ENCODE measurements at regions not wholly inside any gene's neighbourhood (a gene's known extent, or its start where the extent isn't known, plus 50 kb on each side); places are given as distances from the start of the nearest gene placed in this dataset.
"Not testable (repeated sequence)": the region's sequence is repeated elsewhere in the genome, so short reads cannot be mapped to it uniquely, and the experiment has no call there.

DNA sequence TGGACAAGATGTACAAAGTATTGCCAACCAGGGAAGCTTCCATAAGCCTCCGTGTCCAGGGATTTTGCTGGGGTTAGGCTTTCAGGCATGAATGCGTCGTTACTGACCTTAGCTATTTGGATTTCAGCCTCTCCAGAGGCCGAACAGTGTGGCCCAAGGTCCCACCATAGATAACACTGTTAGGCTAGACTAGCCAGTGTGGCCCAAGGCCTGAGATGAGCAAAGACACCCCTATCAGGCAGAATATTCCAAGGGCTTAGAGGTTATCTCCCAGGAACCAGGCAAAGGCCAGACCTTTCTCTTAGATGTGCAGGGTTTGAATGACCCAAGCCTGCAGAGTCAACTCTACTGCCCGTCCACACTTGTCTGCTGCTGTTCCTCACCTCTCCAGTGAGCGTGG, 131.7 kb upstream of the NDUFV2 start:
- no peak for FAIRE-seq

- no peak for FAIRE-seq
These were observed 130.4 kb upstream of the NDUFV2 start for GRCh38 chr18:8972116-8972515.

- FAIRE-seq, result no peak
These were observed 128.2 kb upstream of the NDUFV2 start for GRCh38 chr18:8974279-8974678.

GRCh38 chr18:8974696-8975095, 127.8 kb upstream of the NDUFV2 start:
- no peak for FAIRE-seq

DNA sequence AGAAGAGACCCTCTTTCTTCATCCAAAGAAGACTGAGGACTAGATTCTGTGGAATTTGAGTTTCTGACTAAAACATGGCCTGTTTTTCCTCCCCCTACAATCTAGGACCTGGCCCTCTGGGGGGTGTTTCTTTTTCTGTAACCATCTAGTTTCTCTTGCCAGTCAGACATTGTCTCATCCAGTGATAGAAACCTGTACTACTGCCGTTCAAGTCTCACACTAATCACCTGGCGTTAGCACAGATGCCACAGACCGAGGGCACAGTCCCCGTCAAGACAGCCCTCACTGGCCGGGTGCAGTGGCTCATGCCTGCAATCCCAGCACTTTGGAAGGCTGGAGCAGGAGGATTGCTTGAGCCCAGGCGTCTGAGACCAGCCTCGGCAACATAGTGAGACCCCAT, 126.9 kb upstream of the NDUFV2 start:
- FAIRE-seq, result no peak

- FAIRE-seq, result no peak
These were observed 125.9 kb upstream of the NDUFV2 start for GRCh38 chr18:8976606-8977005.

- FAIRE-seq, result no peak
These were observed 125.3 kb upstream of the NDUFV2 start for GRCh38 chr18:8977166-8977565.

DNA sequence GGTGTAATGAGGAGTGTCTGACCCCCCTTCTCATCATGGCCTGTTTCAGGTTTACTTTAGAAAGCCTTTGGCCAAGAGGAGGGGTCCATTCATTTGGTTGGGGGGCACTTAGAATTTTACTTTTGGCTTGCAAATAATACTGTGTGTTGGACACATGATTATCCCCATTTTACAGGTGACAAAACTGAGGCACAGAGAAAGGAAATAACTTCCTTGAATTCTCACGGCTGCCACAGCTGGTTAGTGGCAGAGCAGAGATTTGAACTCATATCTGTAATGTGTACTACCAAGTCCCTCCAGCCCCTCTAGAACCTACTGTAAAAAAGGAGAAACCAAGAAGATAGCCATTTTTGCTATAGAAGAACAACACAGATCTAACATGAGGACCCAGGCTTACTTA, 124.8 kb upstream of the NDUFV2 start:
- no peak for FAIRE-seq

- FAIRE-seq, result no peak
These were observed 124.1 kb upstream of the NDUFV2 start for GRCh38 chr18:8978394-8978793.

DNA sequence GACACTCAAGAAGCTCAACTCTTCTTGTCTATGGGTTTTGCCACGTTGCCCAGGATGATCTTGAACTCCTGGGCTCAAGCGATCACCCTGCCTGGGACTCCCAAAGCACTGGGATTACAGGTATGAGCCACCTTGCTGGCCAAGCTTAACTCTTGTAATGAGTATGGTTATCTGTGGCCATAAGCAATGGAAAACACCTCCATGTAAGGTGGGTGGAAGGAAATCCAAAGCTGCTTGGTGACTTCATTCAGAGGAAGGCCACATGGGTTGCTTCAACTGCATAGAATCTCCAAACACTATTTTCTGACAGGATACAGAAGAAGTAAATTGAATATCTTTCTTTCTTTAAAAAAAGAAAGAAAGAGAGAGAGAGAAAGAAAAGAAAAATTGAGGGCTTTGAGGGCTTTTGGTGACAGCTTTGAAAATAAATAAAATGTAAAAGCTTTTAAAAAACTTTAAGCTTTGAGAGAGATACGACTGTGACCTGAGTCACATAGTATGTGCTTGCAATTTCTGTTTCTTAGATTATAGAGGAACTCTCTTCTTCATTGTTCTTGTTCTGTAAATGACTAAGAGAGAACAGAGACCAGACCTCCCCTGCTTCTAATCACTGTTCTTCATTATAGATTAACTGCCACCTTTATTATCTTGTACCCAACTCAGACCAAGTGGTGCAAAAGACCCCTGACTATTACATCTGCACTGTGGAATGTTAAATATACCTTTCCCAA, 123.1 kb upstream of the NDUFV2 start:
- FAIRE-seq, result no peak

DNA sequence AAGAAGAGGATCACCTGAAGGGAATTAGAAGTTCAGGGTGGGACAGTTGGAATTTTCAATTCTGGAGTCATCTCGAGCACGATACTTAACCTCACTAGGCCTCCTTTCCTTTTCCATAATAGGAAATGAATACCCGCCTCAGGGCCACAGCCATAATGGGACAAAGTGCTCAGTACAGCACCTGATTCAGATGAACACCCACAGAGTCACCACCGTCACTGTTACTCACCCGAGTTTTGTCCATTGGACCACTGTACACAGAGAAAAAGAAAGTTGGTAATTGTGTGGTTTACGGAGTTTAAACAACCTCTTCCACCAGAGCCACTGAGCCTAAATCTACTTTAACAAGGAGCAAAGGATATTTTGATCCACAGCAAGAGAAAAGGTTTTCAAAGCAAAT, 122.0 kb upstream of the NDUFV2 start:
- FAIRE-seq, result no peak

- FAIRE-seq, result no peak
These were observed 121.6 kb upstream of the NDUFV2 start for GRCh38 chr18:8980918-8981317.

- FAIRE-seq, result no peak
These were observed 119.9 kb upstream of the NDUFV2 start for GRCh38 chr18:8982416-8983183.

GRCh38 chr18:8983195-8983594, 119.3 kb upstream of the NDUFV2 start:
- no peak for FAIRE-seq

GRCh38 chr18:8984131-8984721, 118.3 kb upstream of the NDUFV2 start:
- FAIRE-seq, result no peak

DNA sequence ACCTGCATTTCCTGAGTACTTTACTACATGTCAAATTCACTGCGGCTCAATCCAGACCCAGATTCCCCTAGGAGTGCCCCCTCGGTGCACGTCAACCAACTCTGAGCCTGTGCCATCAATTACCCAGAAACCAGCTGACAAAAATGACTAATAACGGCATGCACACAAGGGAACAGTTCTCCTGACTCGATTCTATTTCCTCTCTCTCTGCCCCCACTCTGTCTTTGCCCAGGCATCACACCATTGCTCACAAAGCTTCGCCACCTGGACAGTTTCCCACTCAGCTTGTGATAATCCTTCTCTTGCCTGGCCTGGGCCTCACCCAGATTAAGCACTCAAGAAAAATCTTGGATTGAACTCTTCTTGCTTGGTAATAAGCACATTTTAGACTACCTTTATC, 115.3 kb upstream of the NDUFV2 start:
- no peak for FAIRE-seq

- no peak for FAIRE-seq
These were observed 114.1 kb upstream of the NDUFV2 start for GRCh38 chr18:8988260-8988871.

DNA sequence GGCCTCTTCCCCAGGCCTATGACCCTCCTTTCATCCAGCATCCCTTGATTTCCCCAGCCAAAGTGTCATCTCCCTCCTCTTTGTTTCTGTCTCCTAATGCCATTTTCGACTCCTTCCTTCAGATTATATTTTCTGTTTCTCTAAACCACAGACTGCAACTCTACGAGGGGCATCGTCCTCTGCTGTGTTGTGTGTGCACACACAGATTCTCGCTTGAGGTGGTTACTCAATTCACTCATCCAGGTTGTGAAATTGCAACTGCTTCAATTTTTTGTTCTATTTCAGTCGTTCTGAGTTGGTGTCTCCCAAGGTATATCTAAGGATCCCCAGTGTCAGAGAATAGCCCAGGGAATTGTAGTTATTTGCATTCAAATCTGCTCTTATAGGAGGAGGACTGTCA, 113.5 kb upstream of the NDUFV2 start:
- no peak for FAIRE-seq

- FAIRE-seq, result no peak
These were observed 112.6 kb upstream of the NDUFV2 start for GRCh38 chr18:8989855-8990254.

DNA sequence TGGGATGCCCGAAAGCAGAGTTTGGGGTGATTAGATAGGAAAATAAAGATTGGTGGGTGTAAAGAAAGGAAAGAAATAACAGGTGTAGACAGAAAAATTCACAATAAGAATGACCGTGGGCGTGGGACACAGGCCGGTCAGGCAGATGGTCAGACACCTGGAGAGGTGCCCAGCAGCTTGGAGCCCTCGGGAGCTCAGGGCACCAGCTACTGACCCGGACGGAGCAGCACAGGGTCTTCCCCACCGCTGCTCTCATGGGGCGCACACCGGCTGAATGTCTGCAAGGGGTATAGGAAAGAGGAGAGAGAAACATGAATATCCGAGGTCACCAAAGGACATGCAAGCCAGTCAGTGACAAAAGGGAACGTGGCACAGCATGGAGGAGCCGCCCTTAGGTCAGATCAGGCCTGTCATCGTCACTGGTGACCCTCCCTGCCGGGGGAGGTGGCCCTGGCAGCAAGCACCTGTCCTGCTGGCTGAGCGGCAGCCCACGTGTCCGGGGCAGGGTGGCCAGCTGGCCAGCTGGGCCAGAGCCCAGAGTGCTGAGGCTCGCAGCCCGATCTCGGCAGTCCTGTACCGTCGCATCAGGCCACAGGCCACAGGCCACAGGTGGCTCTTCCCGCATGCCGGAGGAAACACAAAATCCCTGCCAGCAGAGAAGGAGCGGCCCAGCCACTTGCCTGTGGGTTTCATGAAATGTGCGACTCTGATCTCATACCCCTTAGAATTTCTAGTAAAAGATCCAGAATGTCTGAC, 112.0 kb upstream of the NDUFV2 start:
- FAIRE-seq, result no peak

DNA sequence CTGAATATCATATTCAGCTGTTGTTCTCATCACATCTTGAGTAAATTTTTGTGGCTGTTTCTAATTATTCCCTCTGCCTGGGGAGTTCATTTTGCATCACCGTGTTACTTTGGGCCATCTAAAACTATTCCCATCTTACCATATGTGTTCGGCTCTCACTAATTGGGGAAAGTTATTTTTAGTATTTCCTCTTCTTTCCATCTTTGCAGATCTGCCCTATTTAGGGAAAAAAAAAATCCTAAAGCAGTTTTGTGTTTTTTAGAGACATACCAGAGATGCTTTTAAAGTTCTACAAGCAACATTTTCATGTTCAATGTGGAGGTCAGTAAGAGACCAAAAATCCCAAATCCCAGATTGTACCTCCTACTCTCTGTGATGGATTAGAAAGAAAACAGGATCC, 111.3 kb upstream of the NDUFV2 start:
- FAIRE-seq, result no peak

DNA sequence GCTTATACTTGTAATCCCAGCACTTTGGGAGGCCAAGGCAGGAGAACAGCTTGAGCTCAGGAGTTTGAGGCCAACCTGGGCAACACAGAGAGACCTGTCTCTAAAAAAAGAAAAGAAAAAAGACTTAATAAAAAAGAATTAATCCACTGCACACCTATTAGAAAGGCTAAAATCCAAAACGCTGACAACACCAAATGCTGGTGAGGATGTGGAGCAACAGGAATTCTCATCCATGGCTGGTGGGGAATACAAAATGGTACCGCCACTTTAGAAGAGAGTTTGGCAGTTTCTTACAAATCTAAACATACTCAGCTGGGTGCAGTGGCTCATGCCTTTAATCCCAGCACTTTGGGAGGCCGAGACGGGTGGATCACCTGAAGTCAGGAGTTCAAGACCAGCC, 110.0 kb upstream of the NDUFV2 start:
- not testable (repeated sequence) for FAIRE-seq

DNA sequence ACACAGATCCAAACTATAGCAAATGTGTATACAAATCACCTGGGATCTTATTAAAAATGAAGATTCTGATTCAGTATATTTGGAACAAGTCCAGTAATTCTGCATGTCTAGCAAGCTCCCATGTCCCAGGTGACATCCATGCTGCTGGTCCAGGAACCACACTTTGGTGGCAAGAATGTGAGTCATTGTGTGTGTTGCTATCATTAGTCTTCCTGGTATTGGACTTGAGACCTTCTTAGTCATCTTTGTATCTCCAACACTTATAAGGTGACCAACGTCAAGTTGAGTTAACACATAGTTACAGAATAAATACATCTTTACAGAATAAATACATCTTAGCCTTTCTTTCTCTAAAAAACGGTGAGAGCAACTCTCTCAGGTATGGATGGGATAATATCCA, 107.9 kb upstream of the NDUFV2 start:
- no peak for FAIRE-seq

Data from G401.6 (cell line).